DND-41 (cell line): ENCODE measurements at regions not wholly inside any gene's neighbourhood (a gene's known extent, or its start where the extent isn't known, plus 50 kb on each side); places are given as distances from the start of the nearest gene placed in this dataset.

Source experiments
- CTCF ChIP-seq: IDR thresholded peaks from 2 replicates; pipeline ENCODE4 v1.5.1; 2012; ENCODE audit warnings: borderline replicate concordance, low read length, moderate library complexity, mild to moderate bottlenecking; ENCODE audit not compliant: poor library complexity, severe bottlenecking; ENCODE audit errors: extremely low read depth
- EZH2 ChIP-seq: IDR thresholded peaks from 3 replicates; pipeline ENCODE4 v1.6.1; 2012; ENCODE audit warnings: borderline replicate concordance, low read depth, mild to moderate bottlenecking, moderate library complexity, low read length, inconsistent platforms; ENCODE audit not compliant: severe bottlenecking

- TF ChIP-seq CTCF (no peak), EZH2 (no peak)
These were observed 334.0 kb upstream of the CLEC14A start for GRCh38 chr14:38589747-38590350.
